ENCODE measurements at regions not wholly inside any gene's neighbourhood (a gene's known extent, or its start where the extent isn't known, plus 50 kb on each side); places are given as distances from the start of the nearest gene placed in this dataset.

DNA sequence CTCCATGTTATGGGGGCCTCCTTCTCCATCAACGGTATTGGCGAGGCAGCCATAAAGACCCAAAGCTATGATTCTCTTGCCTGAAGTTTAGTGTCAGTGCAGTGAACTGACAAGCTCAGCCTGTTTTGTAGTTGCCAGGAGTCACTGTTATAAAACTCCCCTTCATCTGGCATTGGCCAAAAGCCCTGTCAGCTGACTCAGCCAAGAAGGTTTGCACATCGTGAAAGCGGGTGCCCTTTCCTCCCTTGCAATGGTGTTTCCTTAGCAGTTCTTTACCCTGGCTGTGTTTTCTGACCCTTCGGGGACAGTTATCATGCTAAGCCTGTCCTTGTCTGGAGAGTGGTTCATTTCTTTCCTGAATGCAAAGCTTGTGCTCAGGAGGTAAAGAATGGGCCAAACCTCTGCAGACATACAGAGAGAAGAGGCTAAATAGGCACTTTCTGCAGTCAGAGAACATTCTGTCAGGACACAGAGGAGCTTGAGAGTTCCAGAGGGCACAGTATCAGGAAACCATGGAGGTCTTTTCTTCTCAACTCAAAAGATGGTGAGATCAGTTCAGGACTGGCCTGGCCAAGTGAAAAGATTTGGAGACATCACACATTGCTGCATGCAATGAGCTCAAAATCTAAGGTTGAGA lies 414.2 kb downstream of the ZNF521 start:
- Histone ChIP-seq H3K9ac (ENCODE audit: insufficient read depth, low read length, poor library complexity, severe bottlenecking) (no peak overlapping the region), H3K4me2 (replicated peaks; ENCODE audit: extremely low read depth, low read length, poor library complexity, severe bottlenecking) (no peak overlapping the region), H3K27ac (ENCODE audit: low read depth in 1 of 2, low read length in 2 of 2) (no peak overlapping the region), H3K27me3 (ENCODE audit: control insufficient read depth in 2 of 2, insufficient read depth in 2 of 2, low read length in 2 of 2) (no peaks in the 10 kb centered on the region), H3K4me3 (replicated peaks in 1 of 3; ENCODE audit: low read depth in 2 of 3, low read length in 3 of 3) (no peak overlapping the region), H3K4me1 (ENCODE audit: control insufficient read depth in 1 of 2, insufficient read depth in 2 of 2, low read length in 2 of 2) (no peaks in the 10 kb centered on the region), H4K20me1 (ENCODE audit: insufficient read depth, low read length) (no peaks in the 10 kb centered on the region), H3K36me3 (replicated peaks in 1 of 2; ENCODE audit: control insufficient read depth in 1 of 2, insufficient read depth in 2 of 2, low read length in 2 of 2) (no peaks in the 10 kb centered on the region), H3K9me3 (replicated peaks in 1 of 2; ENCODE audit: control insufficient read depth in 1 of 2, insufficient read depth in 1 of 2, low read length in 2 of 2) (no peaks in the 10 kb centered on the region), H3K79me2 (ENCODE audit: insufficient read depth, low read length) (no peaks in the 10 kb centered on the region), H2AFZ (ENCODE audit: insufficient read depth, low read depth, low read length, poor library complexity, severe bottlenecking) (no peak overlapping the region)
- 85% methylated on average over 4 of the region's 5 CpGs for WGBS (ENCODE audit: insufficient coverage)
- Mint-ChIP-seq H3K4me3 (no peak overlapping the region), H3K27me3 (ENCODE audit: low read depth in 3 of 3) (no peaks in the 10 kb centered on the region), H3K36me3 (no peaks in the 10 kb centered on the region), H3K4me1 (no peaks in the 10 kb centered on the region), H3K9me3 (peaks cover 0 to 3% (median 0%) of the 10 kb centered on the region in 7 donors), H3K27ac (no peak overlapping the region)
- DNase-seq = no peak
- intact Hi-C loops (cut with micrococcal nuclease) = no loop called here
- TF ChIP-seq, protein P1, sequence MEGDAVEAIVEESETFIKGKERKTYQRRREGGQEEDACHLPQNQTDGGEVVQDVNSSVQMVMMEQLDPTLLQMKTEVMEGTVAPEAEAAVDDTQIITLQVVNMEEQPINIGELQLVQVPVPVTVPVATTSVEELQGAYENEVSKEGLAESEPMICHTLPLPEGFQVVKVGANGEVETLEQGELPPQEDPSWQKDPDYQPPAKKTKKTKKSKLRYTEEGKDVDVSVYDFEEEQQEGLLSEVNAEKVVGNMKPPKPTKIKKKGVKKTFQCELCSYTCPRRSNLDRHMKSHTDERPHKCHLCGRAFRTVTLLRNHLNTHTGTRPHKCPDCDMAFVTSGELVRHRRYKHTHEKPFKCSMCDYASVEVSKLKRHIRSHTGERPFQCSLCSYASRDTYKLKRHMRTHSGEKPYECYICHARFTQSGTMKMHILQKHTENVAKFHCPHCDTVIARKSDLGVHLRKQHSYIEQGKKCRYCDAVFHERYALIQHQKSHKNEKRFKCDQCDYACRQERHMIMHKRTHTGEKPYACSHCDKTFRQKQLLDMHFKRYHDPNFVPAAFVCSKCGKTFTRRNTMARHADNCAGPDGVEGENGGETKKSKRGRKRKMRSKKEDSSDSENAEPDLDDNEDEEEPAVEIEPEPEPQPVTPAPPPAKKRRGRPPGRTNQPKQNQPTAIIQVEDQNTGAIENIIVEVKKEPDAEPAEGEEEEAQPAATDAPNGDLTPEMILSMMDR (IDR thresholded peaks at IDR 0.05) = no peak

DNA sequence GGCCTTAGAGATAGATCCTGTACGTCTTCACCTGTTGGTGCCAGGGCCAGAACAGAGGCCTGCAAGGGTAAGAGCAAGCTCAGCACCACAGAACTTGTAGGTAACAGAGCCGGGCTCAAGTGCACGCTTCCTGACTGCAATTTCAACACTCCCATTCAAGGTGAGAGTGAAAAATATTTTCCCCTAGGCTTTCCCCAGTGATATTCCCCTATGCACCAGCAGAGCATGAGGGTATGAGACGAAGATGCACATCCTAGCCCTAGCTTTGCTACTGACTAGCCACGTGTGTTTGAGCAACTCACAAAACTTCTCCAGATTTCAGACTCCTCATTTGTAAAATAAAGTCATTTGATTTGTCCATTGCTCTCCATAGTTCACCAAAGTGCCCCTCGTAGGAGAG lies 411.6 kb downstream of the ZNF521 start:
- H2AFZ ChIP-seq (ENCODE audit: insufficient read depth, low read depth, low read length, poor library complexity, severe bottlenecking) = no peak overlapping the region
- no peak overlapping the region for H3K9ac ChIP-seq (ENCODE audit: insufficient read depth, low read length, poor library complexity, severe bottlenecking)
- 97% methylated on average over 6 of the region's 6 CpGs for WGBS (ENCODE audit: insufficient coverage)
- intact Hi-C loops (cut with micrococcal nuclease) = no loop called here
- no peak overlapping the region for H3K4me3 ChIP-seq (replicated peaks in 1 of 3; ENCODE audit: low read depth in 2 of 3, low read length in 3 of 3)
- no peaks in the 10 kb centered on the region for H3K9me3 ChIP-seq (replicated peaks in 1 of 2; ENCODE audit: control insufficient read depth in 1 of 2, insufficient read depth in 1 of 2, low read length in 2 of 2)
- peaks cover 0 to 2% (median 1%) of the 10 kb centered on the region in 3 donors for H3K27me3 Mint-ChIP-seq (ENCODE audit: low read depth in 3 of 3)
- H3K9me3 Mint-ChIP-seq = peaks cover 0 to 3% (median 0%) of the 10 kb centered on the region in 7 donors
- no peak for DNase-seq
- TF ChIP-seq, protein P1 (IDR thresholded peaks at IDR 0.05) = no peak
- H3K4me1 Mint-ChIP-seq = no peaks in the 10 kb centered on the region
- no peaks in the 10 kb centered on the region for H4K20me1 ChIP-seq (ENCODE audit: insufficient read depth, low read length)
- no peak overlapping the region for H3K27ac Mint-ChIP-seq
- H3K27me3 ChIP-seq (ENCODE audit: control insufficient read depth in 2 of 2, insufficient read depth in 2 of 2, low read length in 2 of 2) = no peaks in the 10 kb centered on the region
- H3K36me3 ChIP-seq (replicated peaks in 1 of 2; ENCODE audit: control insufficient read depth in 1 of 2, insufficient read depth in 2 of 2, low read length in 2 of 2) = no peaks in the 10 kb centered on the region
- no peak overlapping the region for H3K4me2 ChIP-seq (replicated peaks; ENCODE audit: extremely low read depth, low read length, poor library complexity, severe bottlenecking)
- no peaks in the 10 kb centered on the region for H3K79me2 ChIP-seq (ENCODE audit: insufficient read depth, low read length)
- no peaks in the 10 kb centered on the region for H3K4me1 ChIP-seq (ENCODE audit: control insufficient read depth in 1 of 2, insufficient read depth in 2 of 2, low read length in 2 of 2)
- H3K36me3 Mint-ChIP-seq = no peaks in the 10 kb centered on the region
- no peak overlapping the region for H3K4me3 Mint-ChIP-seq
- H3K27ac ChIP-seq (ENCODE audit: low read depth in 1 of 2, low read length in 2 of 2) = no peak overlapping the region

Data from CD14-positive monocyte (primary cell).